NCI-H1417 treated with DMSO at 0.1 percent for 48 hours (cell line): ENCODE measurements at regions not wholly inside any gene's neighbourhood (a gene's known extent, or its start where the extent isn't known, plus 50 kb on each side); places are given as distances from the start of the nearest gene placed in this dataset.
A peak's percentile ranks its signal among the peaks of the same experiment; 100 is the strongest.

Experiments
- DNase-seq: peaks from one replicate; lab custom pipeline; 2025; lab: John Stamatoyannopoulos, UW

DNA sequence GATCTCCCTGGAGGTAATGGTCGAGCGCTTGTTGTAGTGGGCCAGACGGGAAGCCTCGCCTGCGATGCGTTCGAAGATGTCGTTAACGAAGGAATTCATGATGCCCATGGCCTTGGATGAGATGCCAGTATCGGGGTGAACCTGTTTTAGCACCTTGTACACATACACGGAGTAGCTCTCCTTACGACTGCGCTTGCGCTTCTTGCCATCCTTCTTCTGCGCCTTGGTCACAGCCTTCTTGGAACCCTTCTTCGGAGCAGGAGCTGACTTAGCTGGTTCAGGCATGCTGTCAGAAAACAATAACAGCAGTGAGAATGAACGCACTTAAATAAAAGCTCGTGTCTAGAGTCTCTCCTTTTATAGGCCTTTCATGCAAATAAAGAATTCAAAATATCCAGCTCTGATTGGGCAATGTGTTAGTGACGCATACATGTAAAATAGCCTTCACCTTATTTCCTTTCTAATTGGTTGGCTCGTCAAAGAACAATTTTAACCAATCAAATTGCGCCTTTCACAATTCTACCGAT lies 129.2 kb downstream of the HFE start:
- DNase-seq = peak; percentile 96

- DNase-seq = peak; percentile 70
These were observed 129.9 kb downstream of the HFE start for GRCh38 chr6:26216886-26217713.

- no peak for DNase-seq
These were observed 130.5 kb downstream of the HFE start for GRCh38 chr6:26217714-26218075.

DNA sequence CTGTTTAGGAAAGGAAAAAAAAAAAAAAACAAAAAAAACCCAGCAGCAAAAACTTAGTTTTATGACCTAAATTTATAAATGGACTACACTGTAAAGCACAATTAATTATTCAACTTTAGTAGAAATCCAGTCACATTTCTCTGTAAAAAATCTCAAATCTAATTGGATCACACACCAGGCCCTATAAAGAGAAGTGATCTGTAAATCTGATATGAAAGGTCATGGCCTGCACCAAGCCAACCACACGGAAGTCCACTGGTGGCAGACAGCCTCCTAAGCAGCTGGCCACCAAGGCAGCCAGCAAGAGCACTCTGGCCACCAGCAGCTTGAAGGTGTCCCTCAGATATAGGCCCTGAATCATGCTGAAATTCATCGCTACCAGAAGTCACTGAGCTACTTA lies 131.6 kb downstream of the HFE start:
- no peak for DNase-seq

DNA sequence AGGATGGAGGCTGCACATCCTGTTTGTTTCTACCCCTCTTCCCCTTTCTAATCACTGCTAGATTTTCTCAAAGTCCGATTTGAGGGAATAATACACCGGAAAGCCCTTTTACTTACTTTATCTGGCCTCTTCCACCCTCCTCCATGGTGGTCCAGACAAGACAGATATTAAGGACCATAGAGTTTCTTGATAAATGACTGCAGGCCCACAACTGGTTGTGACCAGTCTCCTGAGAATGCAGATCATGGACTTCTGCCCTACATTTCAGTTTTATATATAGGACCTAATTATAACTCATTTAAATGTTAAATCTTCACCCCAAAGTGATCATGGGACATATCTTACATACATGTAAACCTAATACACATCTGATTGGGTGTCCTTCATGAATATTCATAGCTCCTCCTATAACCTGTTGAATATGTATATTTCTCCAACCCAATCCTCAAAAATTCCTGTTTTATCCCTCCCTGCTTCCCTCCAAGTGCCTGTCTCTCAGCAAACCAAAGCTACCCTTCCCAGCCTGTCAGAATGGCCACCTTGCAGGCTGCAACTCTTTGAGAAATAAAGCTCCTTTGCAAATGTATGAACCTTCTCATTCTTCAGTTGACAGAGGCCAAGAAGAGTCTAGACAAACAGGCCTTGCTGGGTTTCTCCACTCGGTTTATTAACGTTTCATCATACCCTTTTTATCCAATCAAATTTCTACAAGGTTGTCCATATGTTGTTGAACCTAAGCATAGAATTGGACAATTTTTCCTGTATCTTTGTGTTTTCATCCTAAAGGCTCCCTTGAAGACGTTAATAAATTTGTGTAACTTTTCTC lies 133.1 kb downstream of the HFE start:
- DNase-seq = no peak

DNA sequence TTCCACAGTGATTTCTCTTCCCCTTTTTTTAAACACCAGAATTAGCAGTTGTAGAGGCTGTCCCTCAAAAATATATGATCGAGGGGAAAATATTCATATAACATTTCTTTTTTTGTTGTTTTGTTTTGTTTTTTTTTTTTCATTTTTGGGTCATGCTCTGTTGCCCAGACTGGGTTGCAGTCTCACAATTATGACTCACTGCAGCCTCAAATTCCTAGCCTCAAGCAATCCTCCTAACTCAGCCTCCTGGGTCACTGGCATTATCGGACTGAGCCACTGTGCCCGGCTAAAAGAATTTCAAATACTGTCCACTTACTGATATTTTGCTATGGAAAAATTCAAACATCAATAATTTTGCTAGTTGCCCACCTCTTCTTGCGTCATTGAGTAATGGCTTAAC lies 134.0 kb downstream of the HFE start:
- no peak for DNase-seq

DNA sequence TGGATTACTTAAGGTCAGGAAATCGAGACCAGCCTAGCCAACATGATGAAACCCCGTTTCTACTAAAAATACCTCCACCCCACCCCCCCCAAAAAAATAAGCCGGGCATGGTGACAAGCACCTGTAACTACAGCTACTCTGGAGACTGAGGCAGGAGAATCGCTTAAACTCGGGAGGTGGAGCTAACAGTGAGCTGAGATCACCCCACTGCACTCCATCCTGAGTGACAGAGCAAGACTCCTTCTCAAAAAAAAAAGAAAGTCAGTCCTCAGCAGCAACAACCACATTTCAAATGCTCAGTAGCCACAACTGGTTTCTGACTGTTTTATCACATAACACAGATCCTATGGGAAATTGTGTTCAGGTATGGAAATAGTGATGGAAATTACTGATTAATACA lies 135.3 kb downstream of the HFE start:
- no peak for DNase-seq

GRCh38 chr6:26223228-26223627 lies 136.0 kb downstream of the HFE start:
- DNase-seq = peak; percentile 36

GRCh38 chr6:26223650-26224546 lies 136.7 kb downstream of the HFE start:
- DNase-seq = peak; percentile 77

DNA sequence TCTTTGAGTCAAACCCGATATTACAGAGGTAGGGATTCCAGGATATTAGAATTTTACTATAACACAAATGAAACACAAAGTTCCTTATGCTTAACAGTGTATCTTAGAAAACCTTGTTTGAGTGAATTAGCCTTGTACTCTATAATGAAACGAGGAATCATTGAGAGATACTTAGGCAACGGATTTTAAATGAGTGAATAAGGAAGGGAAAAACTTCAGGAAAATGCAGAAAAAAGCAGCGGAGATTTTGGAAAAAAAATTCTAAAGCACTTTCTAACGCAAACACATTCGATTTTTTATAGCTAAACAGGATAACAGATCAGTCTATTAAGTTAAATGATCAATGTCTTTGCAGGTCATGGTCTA lies 137.3 kb downstream of the HFE start:
- DNase-seq = no peak

GRCh38 chr6:26224940-26225847 lies 138.0 kb downstream of the HFE start:
- peak; percentile 33 for DNase-seq

GRCh38 chr6:26225848-26226578 lies 138.8 kb downstream of the HFE start:
- DNase-seq = no peak

DNA sequence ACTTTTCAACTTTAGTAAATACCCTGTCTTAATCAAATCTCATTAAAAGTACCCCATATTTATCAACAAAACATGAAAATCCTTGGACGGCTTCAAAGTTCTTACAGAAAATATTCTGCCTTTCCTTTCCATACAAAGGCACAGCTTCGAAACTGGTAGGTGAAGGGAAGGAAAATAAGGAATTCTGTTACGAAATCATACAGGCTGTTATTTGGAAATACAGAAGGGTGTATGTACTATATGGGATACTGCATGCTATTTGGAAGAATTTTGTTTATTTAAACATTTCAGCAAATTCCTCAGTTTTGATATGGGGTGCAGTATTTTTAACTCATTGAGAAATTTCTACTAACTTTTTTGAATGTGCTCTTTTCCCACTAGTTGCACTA lies 138.4 kb upstream of the BTN3A2 start:
- no peak for DNase-seq

DNA sequence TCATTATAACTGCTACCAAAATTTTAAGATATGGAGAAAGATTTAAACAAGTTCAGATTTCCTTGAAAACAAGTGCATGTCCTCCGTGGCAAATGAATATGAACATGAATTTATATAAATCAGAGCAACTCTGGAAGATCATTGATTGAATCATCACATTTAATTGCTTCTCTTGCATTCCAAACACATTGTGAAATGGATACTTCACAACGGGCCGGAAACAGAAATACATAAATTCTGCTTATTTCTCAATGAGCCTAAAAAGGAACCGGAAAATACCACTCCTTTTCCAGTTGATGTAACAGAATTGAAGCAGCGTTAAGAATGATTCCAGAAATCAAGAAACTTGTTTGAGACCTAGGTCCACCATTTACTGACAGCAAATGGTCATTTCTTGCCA lies 134.6 kb upstream of the BTN3A2 start:
- no peak for DNase-seq

DNA sequence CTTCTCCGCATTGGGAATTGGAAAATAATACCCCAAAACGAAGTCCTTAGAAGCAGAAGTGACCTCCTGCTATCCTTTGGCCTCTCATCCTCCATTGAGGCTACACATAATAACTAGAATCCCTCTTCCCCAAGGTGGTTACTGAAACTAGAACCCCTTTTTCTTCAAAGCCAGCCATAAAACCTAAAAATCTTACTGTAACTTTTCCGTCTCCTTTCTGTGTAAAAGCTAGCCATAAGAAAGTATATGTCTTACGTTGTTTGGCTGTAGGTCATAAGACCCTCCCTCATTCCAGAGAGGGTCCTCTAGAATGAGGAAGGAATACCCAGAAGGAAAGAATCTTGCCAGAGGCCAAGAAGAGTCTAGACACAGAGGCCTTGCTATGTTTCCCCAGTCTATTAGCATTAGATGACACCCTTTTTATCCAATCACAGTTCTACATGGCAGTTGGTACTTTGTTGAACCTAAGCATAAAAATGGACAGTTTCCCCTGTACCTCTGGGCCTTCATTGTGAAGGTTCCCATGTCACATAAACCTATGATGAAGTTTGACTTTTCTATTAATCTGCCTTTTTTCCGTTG lies 133.9 kb upstream of the BTN3A2 start:
- no peak for DNase-seq

- no peak for DNase-seq
These were observed 132.6 kb upstream of the BTN3A2 start for GRCh38 chr6:26232306-26232939.

GRCh38 chr6:26232940-26233648 lies 131.9 kb upstream of the BTN3A2 start:
- DNase-seq = no peak

DNA sequence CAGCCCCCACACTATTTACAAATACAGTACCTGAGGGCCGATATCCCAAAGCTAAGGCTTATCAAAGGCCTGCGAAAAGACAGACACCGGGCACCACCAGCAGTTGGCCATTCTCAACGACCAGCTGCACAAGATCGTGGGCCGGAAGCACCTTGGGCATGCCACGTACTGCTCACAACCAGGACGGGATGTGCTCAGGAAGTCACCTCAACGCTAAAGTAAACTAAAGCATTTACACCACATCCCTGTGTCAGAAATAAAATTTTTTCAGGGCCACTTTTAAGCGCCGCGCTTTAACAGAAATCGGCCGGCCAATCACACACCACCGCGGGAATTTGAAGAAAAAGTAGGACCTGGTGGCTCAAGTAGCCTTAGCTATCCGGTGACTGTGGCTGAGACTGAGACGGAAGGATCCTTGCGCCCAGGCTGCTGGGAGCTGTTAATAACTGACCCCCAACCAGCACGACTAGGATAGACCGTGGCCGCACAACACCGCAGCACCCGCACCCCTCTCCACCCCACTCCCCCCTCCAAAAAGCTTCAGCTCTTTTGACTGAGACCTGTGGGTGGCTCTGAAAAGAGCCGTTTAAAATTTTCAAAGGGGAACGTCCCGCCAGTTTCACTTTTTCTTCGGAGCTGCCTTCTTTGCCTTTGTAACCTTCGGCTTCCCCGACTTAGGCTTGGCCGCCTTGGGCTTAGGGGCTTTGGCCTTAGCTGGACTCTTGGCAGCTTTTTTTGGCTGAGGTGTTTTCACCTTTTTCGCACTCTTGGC lies 131.2 kb upstream of the BTN3A2 start:
- DNase-seq = no peak
